ENCODE measurements at regions not wholly inside any gene's neighbourhood (a gene's known extent, or its start where the extent isn't known, plus 50 kb on each side); places are given as distances from the start of the nearest gene placed in this dataset.

DNA sequence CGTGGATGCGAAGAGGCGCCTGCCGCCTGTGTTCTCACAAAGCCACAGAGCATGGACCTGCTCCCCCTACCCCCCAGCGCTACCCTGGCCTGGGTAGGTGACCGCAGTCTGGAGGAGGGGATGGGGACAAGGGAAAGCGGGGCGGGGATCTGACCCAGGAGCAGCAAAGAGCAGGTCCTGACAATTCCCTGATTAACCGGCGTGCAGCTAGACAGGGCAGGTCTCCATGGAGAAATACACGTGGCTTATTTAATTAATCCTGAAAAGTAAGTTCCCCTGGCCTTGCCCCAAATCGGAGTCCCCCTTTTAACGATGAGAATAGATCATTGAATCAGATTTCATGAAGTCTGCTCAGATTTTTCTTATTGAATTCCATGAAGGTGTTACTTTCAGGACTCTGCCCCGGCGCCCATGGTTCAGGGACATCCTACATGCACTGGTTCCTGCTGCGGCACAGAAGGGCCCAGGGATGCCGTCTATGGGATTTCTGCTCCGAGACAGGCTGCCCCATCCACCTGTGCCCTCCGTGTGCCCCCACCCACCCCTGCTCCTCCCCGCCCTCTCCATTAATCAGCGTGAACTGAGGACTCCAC, 251.0 kb upstream of the SFSWAP start:
- no peaks in the 10 kb centered on the region for H3K9me3 Mint-ChIP-seq
- Histone ChIP-seq H3K27me3 (no peaks in the 10 kb centered on the region), H4K20me1 (ENCODE audit: low read depth) (no peaks in the 10 kb centered on the region), H3K9me3 (ENCODE audit: low read depth) (no peaks in the 10 kb centered on the region), H3K4me3 (no peak overlapping the region), H3K4me1 (no peaks in the 10 kb centered on the region), H3K9ac (no peak overlapping the region), H3K4me2 (no peak overlapping the region), H3F3A (ENCODE audit: low read depth) (no peaks in the 10 kb centered on the region), H3K79me2 (ENCODE audit: low read depth) (no peaks in the 10 kb centered on the region), H3K36me3 (no peaks in the 10 kb centered on the region), H3K27ac (no peak overlapping the region), H2AFZ (replicated peaks) (no peak overlapping the region)
- TF ChIP-seq, protein P1, sequence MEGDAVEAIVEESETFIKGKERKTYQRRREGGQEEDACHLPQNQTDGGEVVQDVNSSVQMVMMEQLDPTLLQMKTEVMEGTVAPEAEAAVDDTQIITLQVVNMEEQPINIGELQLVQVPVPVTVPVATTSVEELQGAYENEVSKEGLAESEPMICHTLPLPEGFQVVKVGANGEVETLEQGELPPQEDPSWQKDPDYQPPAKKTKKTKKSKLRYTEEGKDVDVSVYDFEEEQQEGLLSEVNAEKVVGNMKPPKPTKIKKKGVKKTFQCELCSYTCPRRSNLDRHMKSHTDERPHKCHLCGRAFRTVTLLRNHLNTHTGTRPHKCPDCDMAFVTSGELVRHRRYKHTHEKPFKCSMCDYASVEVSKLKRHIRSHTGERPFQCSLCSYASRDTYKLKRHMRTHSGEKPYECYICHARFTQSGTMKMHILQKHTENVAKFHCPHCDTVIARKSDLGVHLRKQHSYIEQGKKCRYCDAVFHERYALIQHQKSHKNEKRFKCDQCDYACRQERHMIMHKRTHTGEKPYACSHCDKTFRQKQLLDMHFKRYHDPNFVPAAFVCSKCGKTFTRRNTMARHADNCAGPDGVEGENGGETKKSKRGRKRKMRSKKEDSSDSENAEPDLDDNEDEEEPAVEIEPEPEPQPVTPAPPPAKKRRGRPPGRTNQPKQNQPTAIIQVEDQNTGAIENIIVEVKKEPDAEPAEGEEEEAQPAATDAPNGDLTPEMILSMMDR (IDR thresholded peaks at IDR 0.05): no peak
- TF ChIP-seq EZH2phosphoT487 (IDR thresholded peaks at IDR 0.05) (no peak), EZH2 (IDR thresholded peaks at IDR 0.05) (no peak)
- H3K27me3 Mint-ChIP-seq (ENCODE audit: insufficient read depth, low read depth): peaks cover 20% of the 10 kb centered on the region
- no peaks in the 10 kb centered on the region for H3K36me3 Mint-ChIP-seq
- H3K4me1 Mint-ChIP-seq: peaks cover 31% of the 10 kb centered on the region
- no peak for DNase-seq (ENCODE audit: low spot score)
- H3K27ac Mint-ChIP-seq: no peak overlapping the region
- no peak overlapping the region for H3K4me3 Mint-ChIP-seq

DNA sequence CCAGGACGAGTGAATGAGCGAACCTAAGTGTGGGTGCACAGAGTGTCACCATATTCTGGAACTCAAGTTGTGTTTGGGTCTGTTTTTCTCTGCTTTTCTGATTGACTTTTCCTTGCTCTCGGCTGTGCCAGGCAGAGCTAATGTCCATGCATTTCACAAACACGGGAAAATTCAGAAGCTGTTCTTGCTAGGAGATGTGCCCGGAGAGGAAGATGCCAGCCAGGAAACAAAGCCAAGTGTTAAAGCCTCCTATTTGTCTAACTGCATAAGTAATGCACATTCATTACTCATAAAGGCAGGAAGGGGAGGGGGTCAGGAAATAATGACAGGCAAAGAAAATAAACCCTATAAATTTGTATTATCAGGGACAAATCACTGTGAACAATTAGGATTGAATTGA, 250.4 kb upstream of the SFSWAP start:
- H3F3A ChIP-seq (ENCODE audit: low read depth): no peaks in the 10 kb centered on the region
- H3K36me3 ChIP-seq: no peaks in the 10 kb centered on the region
- H3K27ac ChIP-seq: no peak overlapping the region
- Mint-ChIP-seq H3K36me3 (no peaks in the 10 kb centered on the region), H3K9me3 (no peaks in the 10 kb centered on the region), H3K4me1 (peaks cover 31% of the 10 kb centered on the region), H3K4me3 (no peak overlapping the region), H3K27ac (no peak overlapping the region), H3K27me3 (ENCODE audit: insufficient read depth, low read depth) (peaks cover 16% of the 10 kb centered on the region)
- no peaks in the 10 kb centered on the region for H3K27me3 ChIP-seq
- H3K9me3 ChIP-seq (ENCODE audit: low read depth): no peaks in the 10 kb centered on the region
- TF ChIP-seq, protein P1 (IDR thresholded peaks at IDR 0.05): no peak
- TF ChIP-seq EZH2 (IDR thresholded peaks at IDR 0.05) (no peak), EZH2phosphoT487 (IDR thresholded peaks at IDR 0.05) (no peak)
- H3K79me2 ChIP-seq (ENCODE audit: low read depth): no peaks in the 10 kb centered on the region
- H4K20me1 ChIP-seq (ENCODE audit: low read depth): no peaks in the 10 kb centered on the region
- DNase-seq (ENCODE audit: low spot score): no peak
- H2AFZ ChIP-seq (replicated peaks): no peak overlapping the region
- H3K4me1 ChIP-seq: no peaks in the 10 kb centered on the region
- no peak overlapping the region for H3K9ac ChIP-seq
- H3K4me2 ChIP-seq: no peak overlapping the region
- H3K4me3 ChIP-seq: no peak overlapping the region

DNA sequence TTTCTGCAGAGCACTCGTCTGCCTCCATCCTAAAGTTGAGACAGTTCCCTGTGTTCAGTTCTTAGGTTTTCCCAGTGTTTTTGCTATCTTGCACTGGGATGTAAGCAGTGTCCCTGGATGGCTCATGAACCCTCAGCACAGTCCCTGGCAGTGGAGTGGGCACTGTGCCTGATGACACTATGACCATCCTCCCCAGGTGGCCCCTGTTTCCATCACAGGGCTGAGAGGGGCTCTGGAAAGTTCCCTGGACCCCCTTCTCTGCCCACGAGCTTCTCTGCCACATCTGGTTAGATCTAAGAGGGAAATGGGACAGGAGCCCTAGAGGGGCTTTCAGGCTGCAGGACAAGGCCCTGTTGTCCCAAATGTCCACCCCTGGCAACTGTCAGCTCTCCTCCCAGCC, 249.8 kb upstream of the SFSWAP start:
- Histone ChIP-seq H3K79me2 (ENCODE audit: low read depth) (no peaks in the 10 kb centered on the region), H2AFZ (replicated peaks) (no peak overlapping the region), H3F3A (ENCODE audit: low read depth) (no peaks in the 10 kb centered on the region), H3K36me3 (no peaks in the 10 kb centered on the region), H3K27me3 (no peaks in the 10 kb centered on the region), H3K9ac (no peak overlapping the region), H3K4me3 (no peak overlapping the region), H3K4me1 (no peaks in the 10 kb centered on the region), H3K27ac (no peak overlapping the region), H3K9me3 (ENCODE audit: low read depth) (no peaks in the 10 kb centered on the region), H3K4me2 (no peak overlapping the region), H4K20me1 (ENCODE audit: low read depth) (no peaks in the 10 kb centered on the region)
- TF ChIP-seq EZH2phosphoT487 (IDR thresholded peaks at IDR 0.05) (no peak), EZH2 (IDR thresholded peaks at IDR 0.05) (no peak)
- TF ChIP-seq, protein P1 (IDR thresholded peaks at IDR 0.05): no peak
- DNase-seq (ENCODE audit: low spot score): no peak
- H3K36me3 Mint-ChIP-seq: no peaks in the 10 kb centered on the region
- no peak overlapping the region for H3K4me3 Mint-ChIP-seq
- no peaks in the 10 kb centered on the region for H3K9me3 Mint-ChIP-seq
- H3K27me3 Mint-ChIP-seq (ENCODE audit: insufficient read depth, low read depth): peaks cover 13% of the 10 kb centered on the region
- no peak overlapping the region for H3K27ac Mint-ChIP-seq
- H3K4me1 Mint-ChIP-seq: peaks cover 28% of the 10 kb centered on the region
